ENCODE measurements at regions not wholly inside any gene's neighbourhood (a gene's known extent, or its start where the extent isn't known, plus 50 kb on each side); places are given as distances from the start of the nearest gene placed in this dataset.
"Not testable (repeated sequence)": the region's sequence is repeated elsewhere in the genome, so short reads cannot be mapped to it uniquely, and the experiment has no call there.

DNA sequence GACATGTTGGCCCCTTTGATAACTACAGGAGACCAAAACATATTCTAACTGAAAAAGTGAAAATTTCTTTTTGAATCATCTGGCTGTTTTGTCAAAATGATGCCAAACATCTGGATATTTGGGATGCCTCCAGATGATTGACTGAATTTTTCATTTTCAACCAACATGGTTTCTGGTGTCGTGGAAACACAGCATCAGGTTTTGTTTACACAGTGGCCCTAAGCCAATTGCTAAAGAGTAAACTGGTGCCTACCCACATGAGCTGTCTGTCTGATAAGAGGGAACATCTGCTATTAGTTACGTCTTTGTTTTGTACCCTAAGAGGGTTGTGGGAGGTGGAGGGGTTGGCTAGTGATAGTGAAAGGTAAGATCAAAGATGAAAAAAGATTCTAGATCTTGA, 204.8 kb downstream of the KCNK2 start:
- DNase-seq (no peak), ATAC-seq (no peak)
- intact Hi-C loops (cut with DNase I) = no loop called here
- TF ChIP-seq, protein P1, sequence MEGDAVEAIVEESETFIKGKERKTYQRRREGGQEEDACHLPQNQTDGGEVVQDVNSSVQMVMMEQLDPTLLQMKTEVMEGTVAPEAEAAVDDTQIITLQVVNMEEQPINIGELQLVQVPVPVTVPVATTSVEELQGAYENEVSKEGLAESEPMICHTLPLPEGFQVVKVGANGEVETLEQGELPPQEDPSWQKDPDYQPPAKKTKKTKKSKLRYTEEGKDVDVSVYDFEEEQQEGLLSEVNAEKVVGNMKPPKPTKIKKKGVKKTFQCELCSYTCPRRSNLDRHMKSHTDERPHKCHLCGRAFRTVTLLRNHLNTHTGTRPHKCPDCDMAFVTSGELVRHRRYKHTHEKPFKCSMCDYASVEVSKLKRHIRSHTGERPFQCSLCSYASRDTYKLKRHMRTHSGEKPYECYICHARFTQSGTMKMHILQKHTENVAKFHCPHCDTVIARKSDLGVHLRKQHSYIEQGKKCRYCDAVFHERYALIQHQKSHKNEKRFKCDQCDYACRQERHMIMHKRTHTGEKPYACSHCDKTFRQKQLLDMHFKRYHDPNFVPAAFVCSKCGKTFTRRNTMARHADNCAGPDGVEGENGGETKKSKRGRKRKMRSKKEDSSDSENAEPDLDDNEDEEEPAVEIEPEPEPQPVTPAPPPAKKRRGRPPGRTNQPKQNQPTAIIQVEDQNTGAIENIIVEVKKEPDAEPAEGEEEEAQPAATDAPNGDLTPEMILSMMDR (IDR thresholded peaks at IDR 0.05) = no peak
- no peaks in the 10 kb centered on the region for H3K9me3 ChIP-seq
- H3K27ac ChIP-seq = no peak overlapping the region
- H3K4me3 ChIP-seq = no peak overlapping the region
- no peaks in the 10 kb centered on the region for H3K4me1 ChIP-seq
- no peaks in the 10 kb centered on the region for H3K27me3 ChIP-seq
- H3K36me3 ChIP-seq = no peaks in the 10 kb centered on the region

DNA sequence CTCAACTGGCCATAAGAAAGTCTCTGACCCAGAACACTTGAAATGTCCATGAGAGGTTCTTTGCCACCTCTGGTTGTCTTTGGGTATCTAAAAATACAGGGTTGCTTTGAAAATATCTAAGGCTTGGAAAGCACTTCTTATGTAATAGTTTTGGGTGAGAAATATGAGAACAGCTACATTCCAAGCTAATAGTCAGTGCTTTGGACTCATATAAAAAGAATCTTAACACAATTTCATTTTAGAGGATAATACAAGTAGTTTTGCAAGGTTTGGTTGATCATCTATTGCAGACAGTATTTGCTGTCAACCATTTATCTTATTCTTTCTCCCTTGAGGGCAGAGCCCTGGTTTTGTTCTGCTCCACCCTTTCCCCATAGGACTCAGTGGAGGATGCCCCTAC, 207.5 kb downstream of the KCNK2 start:
- DNase-seq (no peak), ATAC-seq (no peak)
- intact Hi-C loops (cut with DNase I) = no loop called here
- Histone ChIP-seq H3K27ac (no peak overlapping the region), H3K4me1 (no peaks in the 10 kb centered on the region), H3K4me3 (no peak overlapping the region), H3K27me3 (no peaks in the 10 kb centered on the region), H3K36me3 (no peaks in the 10 kb centered on the region), H3K9me3 (peaks cover 9% of the 10 kb centered on the region)
- TF ChIP-seq, protein P1 (IDR thresholded peaks at IDR 0.05) = no peak

DNA sequence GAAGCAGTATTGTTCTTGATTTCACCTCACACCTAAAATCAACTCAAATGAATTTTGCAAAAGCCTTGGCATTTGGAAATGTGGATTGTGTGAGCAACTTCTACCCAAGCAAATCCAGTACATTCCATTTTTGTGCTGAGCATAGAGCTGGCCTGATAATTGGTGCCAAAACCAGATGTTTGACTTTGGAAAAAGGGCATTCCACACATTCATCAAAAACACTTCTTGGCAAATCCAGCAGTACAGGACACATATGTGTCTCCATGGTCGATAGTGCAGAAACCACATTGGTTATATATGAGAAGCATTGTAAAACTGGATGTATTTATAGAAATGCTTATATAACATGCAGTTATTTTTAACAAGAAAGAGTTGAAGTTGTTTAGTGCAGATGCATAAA, 210.4 kb downstream of the KCNK2 start:
- no peak overlapping the region for H3K4me3 ChIP-seq
- ATAC-seq (no peak), DNase-seq (no peak)
- H3K9me3 ChIP-seq = peaks cover 13% of the 10 kb centered on the region
- TF ChIP-seq, protein P1 (IDR thresholded peaks at IDR 0.05) = no peak
- H3K27ac ChIP-seq = no peak overlapping the region
- no peaks in the 10 kb centered on the region for H3K4me1 ChIP-seq
- intact Hi-C loops (cut with DNase I) = no loop called here
- H3K27me3 ChIP-seq = no peaks in the 10 kb centered on the region
- H3K36me3 ChIP-seq = no peaks in the 10 kb centered on the region

DNA sequence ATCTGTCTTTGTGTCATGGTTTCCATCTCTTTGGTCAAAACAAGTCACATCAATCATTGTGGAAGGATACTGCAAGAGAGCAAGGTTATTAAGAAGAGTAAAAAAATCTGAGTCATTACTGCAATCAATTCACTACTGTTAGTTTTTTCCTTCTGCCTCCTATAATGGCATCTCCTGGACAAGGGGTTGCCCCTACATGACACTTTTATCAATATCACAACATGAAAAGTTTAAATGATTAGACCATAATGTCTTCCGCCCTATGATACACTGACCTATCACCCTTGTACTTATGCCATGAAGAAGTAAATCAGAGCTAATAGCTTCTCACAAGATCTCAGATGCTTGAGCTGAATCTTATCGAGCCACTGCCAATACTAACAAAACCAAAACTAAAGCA, 223.9 kb downstream of the KCNK2 start:
- ATAC-seq (no peak), DNase-seq (no peak)
- Histone ChIP-seq H3K9me3 (no peaks in the 10 kb centered on the region), H3K27me3 (no peaks in the 10 kb centered on the region), H3K4me1 (no peaks in the 10 kb centered on the region), H3K4me3 (no peak overlapping the region), H3K27ac (no peak overlapping the region), H3K36me3 (no peaks in the 10 kb centered on the region)
- intact Hi-C loops (cut with DNase I) = no loop called here
- TF ChIP-seq, protein P1 (IDR thresholded peaks at IDR 0.05) = no peak

DNA sequence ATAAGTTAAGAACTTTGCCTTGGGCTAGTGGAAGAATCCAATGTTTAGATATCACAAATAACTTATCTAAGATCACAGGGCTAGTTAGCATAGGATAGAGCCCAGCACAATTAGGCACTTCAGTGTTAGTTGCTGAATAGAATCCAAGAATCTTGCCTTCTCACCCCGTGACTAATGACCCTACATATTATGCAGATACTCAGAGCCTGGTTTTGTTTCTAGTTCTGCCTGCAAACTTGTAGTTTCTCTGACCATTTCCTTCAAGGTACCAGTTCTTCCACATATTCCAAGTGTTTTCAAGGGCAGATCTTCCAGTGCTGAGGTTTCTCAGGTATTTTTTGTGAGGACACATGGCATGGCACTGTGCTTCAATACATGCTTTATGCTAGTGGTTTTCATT, 239.3 kb downstream of the KCNK2 start:
- no peaks in the 10 kb centered on the region for H3K36me3 ChIP-seq
- H3K4me3 ChIP-seq = no peak overlapping the region
- H3K27ac ChIP-seq = no peak overlapping the region
- no peak for ATAC-seq
- no peaks in the 10 kb centered on the region for H3K4me1 ChIP-seq
- H3K9me3 ChIP-seq = no peaks in the 10 kb centered on the region
- intact Hi-C loops (cut with DNase I) = no loop called here
- no peak for DNase-seq
- TF ChIP-seq, protein P1 (IDR thresholded peaks at IDR 0.05) = no peak
- H3K27me3 ChIP-seq = no peaks in the 10 kb centered on the region

DNA sequence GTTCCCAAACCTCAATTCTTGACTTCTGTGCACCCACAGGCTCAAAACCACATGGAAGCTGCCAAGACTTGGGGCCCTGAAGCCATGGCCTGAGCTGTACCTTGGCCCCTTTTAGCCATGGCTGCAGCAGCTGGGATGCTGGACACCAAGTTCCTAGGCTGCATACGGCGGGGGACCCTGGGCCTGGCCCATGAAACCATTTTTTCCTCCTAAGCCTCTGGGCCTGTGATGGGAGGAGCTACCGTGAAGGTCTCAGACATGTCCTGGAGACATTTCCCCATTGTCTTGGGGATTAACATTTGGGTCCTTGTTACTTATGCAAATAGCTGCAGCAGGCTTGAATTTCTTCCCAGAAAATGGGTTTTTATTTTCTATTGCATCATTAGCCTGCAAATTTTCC, 241.5 kb downstream of the KCNK2 start:
- DNase-seq; H3K27ac ChIP-seq; H3K36me3 ChIP-seq; H3K9me3 ChIP-seq; H3K4me3 ChIP-seq; H3K27me3 ChIP-seq; intact Hi-C loops (cut with DNase I); ATAC-seq; H3K4me1 ChIP-seq: not testable (repeated sequence)
